ENCODE measurements at regions not wholly inside any gene's neighbourhood (a gene's known extent, or its start where the extent isn't known, plus 50 kb on each side); places are given as distances from the start of the nearest gene placed in this dataset.

DNA sequence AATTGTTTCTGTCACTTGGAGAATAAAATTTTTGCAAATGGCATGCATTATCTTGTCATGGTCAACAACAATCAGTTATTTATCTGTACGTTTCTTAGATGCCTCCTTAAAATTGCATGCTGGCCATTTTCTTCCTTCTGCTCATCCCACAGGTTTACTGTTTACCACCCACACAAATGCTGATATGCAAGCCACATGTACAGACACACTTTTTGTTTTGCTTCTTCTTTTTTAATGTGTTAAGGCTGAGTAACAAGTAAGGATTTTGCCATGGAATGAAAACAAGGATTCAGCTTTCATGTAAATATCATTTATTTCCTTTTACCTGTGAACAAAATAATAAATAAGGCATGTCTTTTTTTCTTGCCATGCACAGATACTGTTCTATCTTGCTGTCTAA lies 1077.1 kb upstream of the ZEB2 start:
- in situ Hi-C loops (cut with MboI; ENCODE audit: low pct_unique_long_range_greater_than_20kb, low sequenced_read_pairs, unreplicated experiment): loop anchor here (25.0 kb wide), 1 partner anchor 140 kb away; no protein-coding TSS in a partner anchor

DNA sequence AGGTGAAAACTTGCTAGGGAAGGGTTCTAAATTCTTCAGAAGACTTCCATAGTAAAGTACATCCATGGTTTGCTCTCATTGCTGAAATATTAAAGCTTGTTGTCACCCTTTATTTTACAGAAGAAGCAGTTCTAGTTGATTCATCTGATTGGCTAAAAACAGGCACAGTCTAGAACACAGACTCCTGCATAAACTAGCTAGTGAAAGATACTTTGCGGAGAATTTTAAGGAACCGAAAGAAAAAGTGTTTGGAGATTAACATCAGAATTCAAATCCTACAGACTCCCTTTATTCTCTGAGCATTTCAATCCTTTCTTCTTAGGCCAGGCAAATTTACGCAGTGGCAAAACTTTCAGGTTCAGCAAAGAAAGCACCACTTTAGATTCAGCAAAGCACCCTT lies 1076.5 kb upstream of the ZEB2 start:
- no peak for DNase-seq (ENCODE audit: low spot score)
- TF ChIP-seq, protein P1, sequence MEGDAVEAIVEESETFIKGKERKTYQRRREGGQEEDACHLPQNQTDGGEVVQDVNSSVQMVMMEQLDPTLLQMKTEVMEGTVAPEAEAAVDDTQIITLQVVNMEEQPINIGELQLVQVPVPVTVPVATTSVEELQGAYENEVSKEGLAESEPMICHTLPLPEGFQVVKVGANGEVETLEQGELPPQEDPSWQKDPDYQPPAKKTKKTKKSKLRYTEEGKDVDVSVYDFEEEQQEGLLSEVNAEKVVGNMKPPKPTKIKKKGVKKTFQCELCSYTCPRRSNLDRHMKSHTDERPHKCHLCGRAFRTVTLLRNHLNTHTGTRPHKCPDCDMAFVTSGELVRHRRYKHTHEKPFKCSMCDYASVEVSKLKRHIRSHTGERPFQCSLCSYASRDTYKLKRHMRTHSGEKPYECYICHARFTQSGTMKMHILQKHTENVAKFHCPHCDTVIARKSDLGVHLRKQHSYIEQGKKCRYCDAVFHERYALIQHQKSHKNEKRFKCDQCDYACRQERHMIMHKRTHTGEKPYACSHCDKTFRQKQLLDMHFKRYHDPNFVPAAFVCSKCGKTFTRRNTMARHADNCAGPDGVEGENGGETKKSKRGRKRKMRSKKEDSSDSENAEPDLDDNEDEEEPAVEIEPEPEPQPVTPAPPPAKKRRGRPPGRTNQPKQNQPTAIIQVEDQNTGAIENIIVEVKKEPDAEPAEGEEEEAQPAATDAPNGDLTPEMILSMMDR (IDR thresholded peaks at IDR 0.05; ENCODE audit: extremely low read depth, insufficient read depth, missing control alignments): no peak
- in situ Hi-C loops (cut with MboI; ENCODE audit: low pct_unique_long_range_greater_than_20kb, low sequenced_read_pairs, unreplicated experiment): loop anchor here (25.0 kb wide), 1 partner anchor 141 kb away; no protein-coding TSS in a partner anchor

More for the DNA sequence above, 1077.1 kb upstream of the ZEB2 start:
- no peak for DNase-seq (ENCODE audit: low spot score)
- TF ChIP-seq, protein P1 (IDR thresholded peaks at IDR 0.05; ENCODE audit: extremely low read depth, insufficient read depth, missing control alignments): no peak

DNA sequence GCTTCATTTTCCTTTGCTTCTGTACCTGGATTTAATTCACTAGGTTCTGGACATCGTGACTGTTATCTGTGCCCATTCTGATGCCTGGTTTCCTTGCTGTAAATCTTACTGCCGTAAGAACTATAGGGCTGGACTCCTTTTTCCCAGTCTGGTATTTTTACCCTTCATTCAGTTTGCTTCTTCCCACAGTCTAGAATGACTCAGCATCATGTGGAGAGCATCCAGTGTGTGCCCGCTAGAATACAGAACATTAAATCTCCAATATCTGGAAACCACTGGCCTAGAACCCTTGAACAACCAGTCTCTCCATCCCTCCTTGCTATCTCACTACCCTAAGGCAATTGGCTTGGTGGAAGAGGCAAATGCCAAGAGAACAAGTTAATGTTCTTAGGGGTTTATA lies 1075.4 kb upstream of the ZEB2 start:
- in situ Hi-C loops (cut with MboI; ENCODE audit: low pct_unique_long_range_greater_than_20kb, low sequenced_read_pairs, unreplicated experiment): loop anchor here (25.0 kb wide), 1 partner anchor 142 kb away; no protein-coding TSS in a partner anchor
- TF ChIP-seq, protein P1 (IDR thresholded peaks at IDR 0.05; ENCODE audit: extremely low read depth, insufficient read depth, missing control alignments): no peak
- no peak for DNase-seq (ENCODE audit: low spot score)

DNA sequence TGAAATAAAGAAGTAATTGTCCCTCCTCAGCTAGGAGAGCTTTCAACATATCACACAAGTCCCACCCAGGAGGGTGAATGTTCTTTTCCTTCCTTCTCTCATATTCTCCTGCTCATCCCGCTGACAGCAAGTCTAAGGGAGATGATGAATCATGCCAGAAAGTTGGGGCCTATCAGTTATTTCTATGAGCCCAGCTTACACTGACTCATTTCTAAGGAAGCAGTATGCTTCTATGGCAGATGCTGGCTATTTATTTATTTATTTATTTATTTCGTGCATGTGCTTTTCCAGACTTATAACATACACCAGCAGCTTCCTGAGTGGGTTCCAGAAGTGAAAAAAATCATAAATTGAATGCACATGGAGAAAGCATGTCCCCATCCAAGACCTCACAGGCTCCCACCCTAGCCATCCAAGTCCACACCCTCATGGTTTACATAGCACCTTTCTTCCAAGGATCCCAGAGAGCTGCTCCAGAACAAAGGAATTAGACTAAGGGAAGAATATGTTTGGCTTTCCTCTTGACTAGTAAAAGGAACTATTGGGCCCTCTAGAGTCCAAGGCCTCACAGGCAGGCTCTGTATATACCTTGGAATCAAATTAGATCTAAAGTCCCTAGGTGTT lies 1074.2 kb upstream of the ZEB2 start:
- no peak for DNase-seq (ENCODE audit: low spot score)
- TF ChIP-seq, protein P1 (IDR thresholded peaks at IDR 0.05; ENCODE audit: extremely low read depth, insufficient read depth, missing control alignments): peak; percentile 14
- in situ Hi-C loops (cut with MboI; ENCODE audit: low pct_unique_long_range_greater_than_20kb, low sequenced_read_pairs, unreplicated experiment): loop anchor here (25.0 kb wide), 1 partner anchor 143 kb away; no protein-coding TSS in a partner anchor

DNA sequence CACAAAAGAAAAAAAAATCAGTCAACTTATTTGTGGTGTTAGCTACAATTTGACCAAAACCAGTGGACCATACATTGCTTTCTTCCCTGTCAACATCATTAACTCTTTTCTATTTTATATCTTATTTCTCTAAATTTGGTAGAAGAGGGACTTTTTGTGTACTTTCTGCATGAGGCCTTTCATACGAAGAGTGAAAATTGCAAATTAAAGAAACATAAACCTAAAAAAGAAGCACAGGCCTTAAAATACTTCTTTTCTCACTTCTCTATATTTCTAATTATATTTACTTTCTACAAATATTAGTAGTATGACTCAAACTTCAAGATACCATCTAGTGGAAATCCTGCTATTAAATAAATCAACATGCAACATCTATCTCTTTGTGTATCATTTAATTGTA lies 1073.4 kb upstream of the ZEB2 start:
- DNase-seq (ENCODE audit: low spot score): peak; percentile 17
- in situ Hi-C loops (cut with MboI; ENCODE audit: low pct_unique_long_range_greater_than_20kb, low sequenced_read_pairs, unreplicated experiment): loop anchor here (25.0 kb wide), 1 partner anchor 144 kb away; no protein-coding TSS in a partner anchor
- TF ChIP-seq, protein P1 (IDR thresholded peaks at IDR 0.05; ENCODE audit: extremely low read depth, insufficient read depth, missing control alignments): no peak

DNA sequence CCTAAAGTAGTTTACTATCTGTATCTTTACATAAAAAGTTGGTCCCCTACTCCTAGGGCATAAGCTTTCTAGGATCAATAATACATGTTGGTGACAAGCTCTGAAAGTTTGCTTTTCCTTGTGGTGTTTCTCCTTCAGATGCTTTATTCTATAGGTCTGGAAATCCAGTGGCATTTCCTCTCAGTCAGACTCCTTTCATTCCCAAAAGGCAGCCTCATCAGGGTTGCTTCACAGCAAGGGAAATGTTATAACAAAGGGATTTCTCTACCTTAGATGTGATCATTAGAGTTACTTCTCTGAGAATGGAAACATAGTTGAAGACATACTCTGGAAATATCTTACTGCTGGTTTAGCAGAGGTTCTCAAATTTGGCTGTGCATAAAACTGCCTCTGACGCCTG lies 1072.4 kb upstream of the ZEB2 start:
- no peak for DNase-seq (ENCODE audit: low spot score)
- in situ Hi-C loops (cut with MboI; ENCODE audit: low pct_unique_long_range_greater_than_20kb, low sequenced_read_pairs, unreplicated experiment): loop anchor here (25.0 kb wide), 1 partner anchor 145 kb away; no protein-coding TSS in a partner anchor
- TF ChIP-seq, protein P1 (IDR thresholded peaks at IDR 0.05; ENCODE audit: extremely low read depth, insufficient read depth, missing control alignments): no peak

All from GM13977 (cell line).